ENCODE measurements at regions not wholly inside any gene's neighbourhood (a gene's known extent, or its start where the extent isn't known, plus 50 kb on each side); places are given as distances from the start of the nearest gene placed in this dataset.

DNA sequence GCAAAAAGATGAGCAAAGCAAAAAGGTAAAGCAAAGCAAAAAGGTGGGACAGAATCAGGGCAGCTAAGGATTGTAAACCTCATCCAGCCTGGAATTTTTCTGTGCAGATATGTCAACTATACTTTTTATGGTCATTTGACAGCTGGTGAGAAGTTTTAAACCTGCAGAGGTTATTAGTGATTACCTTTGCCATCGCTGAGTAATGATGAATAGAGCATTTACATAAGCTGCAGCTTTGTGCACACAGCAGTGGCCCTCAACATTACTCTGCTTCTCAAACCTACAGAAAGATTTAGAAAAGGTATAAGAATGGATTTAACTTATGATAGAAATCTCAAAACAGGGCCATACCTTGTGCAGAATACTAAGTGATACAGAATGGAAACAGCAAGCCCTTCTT, 54.5 kb upstream of the C4orf54 start:
- no peak for DNase-seq

DNA sequence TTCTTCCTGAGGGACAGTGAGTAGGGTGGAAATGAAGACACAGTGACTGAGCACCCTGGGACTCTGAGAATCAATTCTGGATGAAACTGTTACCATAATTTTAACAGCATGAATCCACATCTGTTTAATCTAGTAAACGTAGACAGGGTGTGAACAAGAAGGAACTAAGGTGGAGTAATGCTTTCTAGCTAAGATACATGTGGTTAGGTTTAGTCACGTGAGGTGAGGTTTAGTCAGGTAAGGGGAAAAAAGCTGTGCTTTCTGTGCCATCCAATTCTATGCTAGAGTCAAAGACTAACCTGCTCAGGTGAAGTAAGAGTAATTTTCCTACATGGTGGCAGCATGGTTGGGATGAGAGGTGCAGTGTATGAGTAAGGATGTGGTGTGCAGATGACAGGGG, 54.0 kb upstream of the C4orf54 start:
- DNase-seq, result no peak

DNA sequence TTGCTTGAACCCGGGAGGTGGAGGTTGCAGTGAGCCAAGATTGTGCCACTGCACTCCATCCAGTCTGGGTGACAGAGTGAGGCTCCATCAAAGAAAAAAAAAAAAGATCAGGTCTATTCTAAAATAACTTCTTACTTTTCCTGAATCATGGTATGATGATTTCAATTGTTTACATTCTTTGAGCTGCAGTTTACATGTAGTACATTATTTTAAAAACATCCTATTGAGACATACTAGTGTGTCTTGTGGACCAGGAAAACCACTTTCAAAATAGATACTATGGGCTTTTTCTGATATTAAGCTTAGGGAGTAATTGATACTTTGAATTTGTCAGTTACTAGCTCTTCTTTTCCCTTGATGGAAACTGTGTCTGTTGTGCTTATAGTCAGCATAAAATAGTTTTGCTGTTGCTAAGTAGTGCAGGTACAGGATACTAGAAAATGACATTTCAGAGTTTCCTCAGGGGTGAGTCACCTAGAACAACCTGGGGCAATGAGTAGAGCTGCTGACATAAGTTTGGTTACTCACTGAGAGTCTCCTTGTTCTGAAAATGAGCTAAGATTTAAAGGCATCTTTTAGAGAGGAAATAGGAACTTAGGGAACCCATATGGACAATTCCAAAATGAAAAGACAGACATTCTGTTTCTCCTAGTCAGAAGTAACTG, 53.2 kb upstream of the C4orf54 start:
- peak; percentile 9 for DNase-seq

DNA sequence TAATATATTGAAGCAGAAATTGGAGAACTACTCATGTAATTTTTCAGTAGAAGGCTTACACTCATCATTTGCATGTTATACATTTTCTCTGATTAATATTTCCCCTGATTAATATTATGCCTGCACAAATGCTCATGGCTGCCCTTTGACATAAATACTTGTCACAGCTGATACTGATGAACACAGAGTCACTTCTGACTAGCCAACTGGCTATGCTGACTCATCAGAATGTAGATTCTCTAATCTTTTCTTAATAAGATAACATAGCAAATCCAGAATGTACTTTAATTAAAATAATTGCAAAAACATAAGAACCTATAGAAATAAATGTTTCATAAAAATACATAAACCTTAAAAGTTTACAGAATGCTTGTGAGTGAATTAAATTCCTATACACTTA, 52.4 kb upstream of the C4orf54 start:
- no peak for DNase-seq

DNA sequence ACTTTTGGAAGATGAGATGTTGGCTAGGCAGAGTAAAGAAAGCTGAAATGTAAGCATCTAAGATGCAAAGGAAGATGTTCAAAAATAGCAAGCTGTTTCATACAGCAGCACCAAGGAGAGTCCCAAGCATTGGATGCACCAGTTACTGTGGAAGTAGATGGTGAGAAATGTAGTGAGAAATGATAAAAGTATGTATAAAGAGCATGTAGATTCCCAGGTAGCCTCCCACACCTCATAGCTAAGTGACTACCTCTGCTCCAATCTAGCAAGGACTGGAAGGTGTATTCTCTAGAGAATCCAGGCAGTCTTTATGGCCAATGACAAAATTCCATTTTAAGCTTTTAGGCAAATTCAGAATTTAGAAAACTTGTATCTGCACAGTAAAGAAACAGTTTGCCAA, 50.9 kb upstream of the C4orf54 start:
- DNase-seq, result no peak

Measured in stimulated activated CD4-positive, alpha-beta T cell treated with anti-CD3 and anti-CD28 coated beads, Interleukin-1b, Interleukin-23, amount 100 ng/mL, for 48 hours (primary cell).